Kasumi-1 (cell line): ENCODE measurements at regions not wholly inside any gene's neighbourhood (a gene's known extent, or its start where the extent isn't known, plus 50 kb on each side); places are given as distances from the start of the nearest gene placed in this dataset.

Experiments used
- DNase-seq, 2 experiments: peaks; one replicate each; lab custom pipeline; 2025; lab: John Stamatoyannopoulos, UW

DNA sequence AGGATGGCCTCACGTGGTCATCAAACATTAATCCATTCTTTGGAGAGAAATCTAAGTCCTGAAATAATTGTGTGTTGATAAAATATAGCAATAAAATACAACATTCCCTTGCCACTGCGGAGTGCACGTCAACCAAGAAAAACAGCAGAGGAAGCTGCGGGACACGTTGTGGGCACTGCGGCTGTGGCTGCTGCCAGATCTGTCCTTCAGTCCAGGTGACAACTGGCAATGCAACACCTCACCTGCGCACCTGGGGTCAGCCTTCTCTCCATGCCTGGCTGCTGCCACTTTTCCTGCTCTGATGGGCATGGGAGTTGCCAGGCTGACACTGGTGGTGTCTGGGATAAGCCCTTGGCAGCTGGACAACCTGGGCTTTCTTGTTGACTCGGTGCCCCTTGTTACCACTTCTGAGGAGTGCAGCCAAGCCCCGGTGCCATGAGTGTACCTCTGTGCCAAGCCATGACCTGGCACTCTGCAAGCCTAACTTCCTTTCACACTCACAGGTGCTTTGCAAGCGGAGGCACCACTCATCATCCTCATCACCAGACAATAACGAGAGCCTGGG, 251.6 kb upstream of the TSHZ3 start:
- DNase-seq = no peak

DNA sequence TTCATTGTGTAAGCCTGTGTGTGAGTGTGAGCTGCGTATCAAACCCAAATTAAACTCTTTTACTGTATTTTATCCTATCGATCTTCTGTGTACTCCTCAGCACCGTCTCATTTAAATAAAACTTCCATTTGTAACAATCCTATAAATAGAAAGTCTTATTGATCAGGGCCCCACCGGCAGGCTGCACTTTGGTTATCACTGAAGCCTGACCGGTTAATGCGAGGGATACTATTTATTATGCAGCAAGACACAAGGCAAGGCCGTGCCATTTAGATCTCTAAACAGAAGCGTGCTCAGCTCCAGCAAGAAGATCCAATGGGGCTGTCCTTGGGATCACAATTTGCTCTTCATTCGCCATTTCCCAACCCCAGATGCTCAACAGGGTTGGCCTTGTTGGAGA, 252.6 kb upstream of the TSHZ3 start:
- DNase-seq = no peak

DNA sequence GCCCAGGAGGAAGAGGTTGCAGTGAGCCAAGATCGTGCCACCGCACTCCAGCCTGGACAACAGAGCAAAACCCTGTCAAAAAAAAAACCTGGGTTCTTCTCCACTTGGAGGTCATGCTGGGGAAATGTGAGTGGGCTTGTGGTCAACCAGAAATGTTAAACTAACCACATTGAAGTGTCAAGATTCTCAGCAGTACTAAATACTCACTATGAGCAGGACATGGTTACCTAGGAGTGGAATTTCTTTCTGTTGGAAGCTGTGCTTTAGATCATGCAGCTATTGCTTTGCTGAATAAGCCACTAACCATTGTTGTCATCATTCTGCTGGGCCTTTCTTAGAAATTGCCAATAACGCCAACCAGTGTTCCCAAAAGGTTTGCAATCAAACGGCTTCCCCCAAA, 253.3 kb upstream of the TSHZ3 start:
- no peak for DNase-seq

DNA sequence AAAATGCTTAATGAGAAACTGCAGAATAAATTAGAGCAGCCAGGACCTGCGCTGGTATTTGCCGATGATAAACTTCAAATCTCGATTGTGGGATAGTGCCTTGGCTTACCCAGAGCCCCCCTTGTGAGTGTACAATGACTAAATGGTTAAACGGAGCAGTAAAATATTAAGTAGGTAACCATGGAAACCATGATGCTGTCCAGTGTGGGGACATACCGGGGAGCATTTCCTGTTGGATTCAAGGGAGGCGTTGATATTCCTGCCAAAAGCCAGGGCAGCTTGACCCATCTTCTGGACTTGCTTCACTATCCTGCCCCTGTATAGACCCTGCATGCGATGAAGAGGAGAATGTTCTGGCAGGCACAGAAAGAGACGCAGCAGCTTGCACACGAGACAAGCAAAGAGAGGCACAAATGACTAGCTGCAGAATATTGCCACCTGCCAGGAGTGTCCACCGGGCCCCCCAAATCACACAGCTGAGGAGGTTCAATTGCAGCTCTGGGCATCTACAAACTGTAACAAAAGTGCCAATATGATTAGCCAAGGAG, 255.3 kb upstream of the TSHZ3 start:
- no peak for DNase-seq

DNA sequence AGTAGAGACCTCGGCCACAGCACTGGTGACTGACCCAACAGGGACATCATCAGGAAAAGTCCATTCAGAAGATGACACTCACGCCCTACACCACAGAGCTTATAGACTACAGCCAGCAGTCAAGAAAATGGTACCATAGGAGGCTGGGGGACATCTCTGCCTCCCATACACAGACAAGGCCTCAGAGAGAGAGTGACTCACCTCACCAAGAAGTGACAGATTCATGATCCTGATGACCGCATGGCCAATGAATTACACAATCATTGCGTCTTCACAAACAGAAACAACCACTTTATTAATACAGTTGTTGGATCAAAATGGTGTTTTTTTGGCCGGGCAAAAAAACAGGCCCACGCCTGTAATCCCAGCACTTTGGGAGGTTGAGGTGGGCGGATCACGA, 260.8 kb upstream of the TSHZ3 start:
- no peak for DNase-seq

DNA sequence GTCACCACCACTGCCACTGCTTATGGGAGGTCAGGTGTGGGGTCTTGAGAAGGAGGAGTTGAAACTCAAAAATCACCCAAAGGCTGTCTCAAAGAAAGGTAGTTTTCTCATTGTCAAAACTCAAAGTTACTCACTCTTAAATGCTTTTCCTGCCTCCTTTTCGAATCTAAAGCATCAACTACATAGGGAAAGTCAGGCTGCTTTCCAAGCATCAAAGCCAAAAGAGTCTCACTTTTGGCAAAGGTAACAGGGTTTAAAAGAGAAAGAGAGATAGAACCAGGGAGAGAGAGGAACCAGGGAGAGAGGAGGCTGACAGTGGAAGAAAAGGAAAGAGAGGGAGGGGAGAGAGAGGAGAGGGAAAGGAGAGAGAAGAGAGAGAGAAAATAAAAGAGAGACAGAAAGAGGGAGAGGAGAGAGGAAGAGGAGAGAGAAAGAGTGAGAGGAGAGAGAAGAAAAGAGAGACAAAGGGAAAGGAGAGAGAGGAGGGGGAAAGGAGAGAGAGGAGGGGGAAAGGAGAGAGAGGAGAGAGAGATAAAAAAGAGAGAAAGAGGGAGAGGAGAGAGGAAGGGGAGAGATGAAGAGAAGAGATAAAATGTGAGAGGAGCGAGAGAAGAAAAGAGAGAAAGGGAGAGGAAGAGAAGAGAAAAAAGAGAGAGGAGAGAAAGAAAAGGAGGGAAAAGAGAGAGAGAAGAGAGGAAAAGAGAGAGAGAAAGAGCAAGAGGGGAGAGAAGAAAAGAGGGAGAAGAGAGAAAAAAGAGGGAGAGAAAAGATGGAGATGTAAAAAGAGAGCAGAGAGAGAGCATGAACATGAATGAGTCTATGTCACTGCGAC, 262.0 kb upstream of the TSHZ3 start:
- no peak for DNase-seq

DNA sequence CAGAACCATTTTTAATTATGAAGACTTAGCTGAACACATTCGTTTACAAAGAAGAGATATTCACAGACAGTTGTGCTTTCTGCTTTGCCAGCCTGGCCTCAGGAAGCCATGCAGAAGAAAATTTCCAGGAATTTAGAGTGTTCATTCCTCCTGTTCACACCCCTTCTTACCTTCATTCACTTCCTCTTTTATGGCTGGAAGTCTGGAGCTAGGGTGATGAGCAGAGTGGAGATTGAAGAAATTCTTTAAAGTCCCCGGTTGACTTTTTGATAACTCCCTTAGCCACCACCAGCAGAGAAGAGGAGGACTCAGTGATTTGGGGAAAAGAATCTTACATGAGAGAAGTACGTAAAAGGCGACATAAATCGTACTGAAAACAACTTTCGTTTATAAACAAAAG, 263.6 kb upstream of the TSHZ3 start:
- DNase-seq = no peak

DNA sequence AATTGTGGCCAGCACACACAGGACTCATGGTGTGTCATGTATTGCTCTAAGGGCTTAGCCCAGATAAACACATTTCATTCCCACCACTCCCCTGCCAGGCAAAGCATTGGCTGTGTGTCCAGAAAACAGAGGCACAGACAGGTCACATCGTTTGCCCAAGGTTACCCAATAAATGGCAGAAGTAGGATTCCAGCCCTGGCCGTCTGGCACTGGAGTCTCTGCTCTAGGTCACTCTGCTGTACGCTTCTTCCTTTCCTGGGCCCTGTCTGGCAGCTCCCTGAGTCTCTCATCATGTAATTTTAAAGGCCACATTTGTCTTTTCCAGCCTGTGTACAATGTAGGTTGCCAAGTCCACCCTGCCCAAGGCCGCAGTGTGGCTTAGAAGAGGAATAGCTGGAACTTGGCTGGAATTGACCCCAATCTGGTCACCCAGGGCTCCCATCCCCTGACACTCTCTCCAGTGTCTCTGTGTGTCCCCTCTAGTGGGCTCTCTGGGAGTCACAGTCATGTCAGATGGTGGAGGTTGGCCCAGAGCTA, 264.5 kb upstream of the TSHZ3 start:
- no peak for DNase-seq

DNA sequence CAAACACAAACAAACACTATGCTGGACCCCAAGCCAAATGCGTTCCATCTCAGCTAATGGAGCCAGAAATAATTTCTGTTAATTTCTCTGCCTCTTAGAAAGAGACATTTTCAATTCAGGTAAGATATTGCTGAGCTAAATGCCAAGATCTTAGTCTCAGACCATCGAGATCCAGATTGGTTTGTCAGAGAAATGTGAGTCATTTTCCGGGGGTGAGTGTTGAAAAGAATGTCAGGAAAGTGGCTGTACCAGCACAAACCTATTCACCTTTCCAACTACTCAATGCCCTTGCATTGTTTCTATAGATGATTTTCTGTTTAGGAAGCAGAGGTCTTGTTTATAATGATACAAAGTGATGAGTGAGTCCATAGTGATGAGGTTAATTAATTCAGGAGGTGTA, 266.8 kb upstream of the TSHZ3 start:
- DNase-seq = no peak

DNA sequence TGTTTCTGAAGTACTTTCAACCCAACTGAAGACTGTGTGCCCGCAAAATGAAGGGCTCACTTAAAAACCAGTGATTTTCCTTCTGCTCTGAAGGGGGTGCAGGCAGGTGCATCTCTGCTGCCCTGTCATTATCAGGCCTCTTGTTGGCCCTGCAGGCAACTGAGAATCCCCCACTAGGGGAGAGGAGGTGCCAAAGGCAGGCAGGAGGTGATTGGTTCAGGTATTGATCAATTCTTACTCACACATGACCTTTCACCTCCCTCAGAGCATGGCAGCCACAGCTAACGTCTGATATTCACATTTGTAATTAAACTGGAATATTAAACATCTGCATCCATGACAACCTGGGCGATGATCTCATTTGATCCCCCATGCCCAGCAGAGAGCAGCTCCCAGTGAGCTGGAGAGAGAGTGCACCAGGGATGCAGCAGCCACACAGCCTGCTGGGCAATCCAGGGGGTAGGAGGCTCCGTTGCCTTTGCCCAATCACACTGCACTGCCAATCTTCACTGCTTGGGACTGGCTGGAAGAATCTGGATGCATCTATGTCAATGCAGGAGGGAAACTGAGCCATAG, 267.9 kb upstream of the TSHZ3 start:
- no peak for DNase-seq

DNA sequence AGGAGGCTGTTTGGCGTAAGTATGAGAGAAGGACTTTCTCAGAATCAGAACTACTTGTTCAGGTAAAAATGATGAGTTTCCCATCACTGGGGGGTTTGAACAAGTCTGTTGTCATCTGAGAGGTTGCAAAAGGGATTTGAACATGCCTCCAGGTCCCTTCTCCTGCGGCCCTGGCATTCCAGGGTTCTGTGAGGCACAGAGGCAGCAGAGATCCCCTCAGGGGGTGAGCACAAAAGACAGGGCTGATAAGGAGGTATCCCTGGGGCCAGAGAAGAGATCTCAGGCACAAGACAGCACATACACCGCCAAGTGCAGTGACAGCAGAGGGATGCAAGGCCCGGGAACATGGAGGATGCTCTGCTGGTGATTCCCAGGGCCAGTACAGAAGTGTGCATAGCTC, 275.8 kb upstream of the TSHZ3 start:
- DNase-seq = no peak

DNA sequence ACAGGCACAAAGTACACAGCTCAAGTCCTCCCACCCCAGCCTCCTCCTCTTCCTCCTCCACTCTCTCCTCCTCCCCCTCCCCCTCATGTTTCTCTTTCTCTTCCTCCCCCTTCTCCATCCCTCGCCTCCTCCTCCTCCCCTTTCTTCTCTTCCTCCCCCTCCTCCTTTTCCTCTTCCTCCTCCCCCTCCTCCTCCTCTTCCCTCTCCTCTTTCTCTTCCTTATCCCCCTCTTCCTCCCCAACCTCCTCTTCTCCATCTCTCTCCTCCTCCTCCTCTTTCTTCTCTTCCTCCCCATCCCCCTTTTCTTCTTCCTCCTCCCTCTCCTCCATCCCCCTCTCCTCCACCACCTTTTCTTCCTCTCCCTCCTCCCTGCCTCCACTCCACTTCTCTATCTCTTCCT, 276.3 kb upstream of the TSHZ3 start:
- DNase-seq = no peak

DNA sequence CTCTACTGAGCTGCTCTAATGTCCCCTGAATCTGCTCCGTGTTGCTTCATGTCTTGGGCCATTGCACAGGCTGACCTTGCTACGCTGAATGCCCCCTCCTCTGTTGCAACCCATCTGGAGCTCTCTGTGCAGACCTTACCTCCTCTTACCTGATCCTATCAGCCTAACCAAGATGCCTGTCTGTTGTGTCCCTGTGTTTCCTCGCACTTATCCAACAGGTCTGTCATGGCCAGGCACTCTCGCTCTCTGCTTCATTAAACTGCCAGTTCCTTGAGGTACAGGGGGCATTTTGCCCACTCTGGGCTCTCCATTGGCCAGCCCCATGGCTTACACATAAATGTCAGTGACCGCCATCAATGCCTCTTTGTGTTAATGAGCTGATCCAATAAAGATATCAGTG, 277.7 kb upstream of the TSHZ3 start:
- DNase-seq = no peak

DNA sequence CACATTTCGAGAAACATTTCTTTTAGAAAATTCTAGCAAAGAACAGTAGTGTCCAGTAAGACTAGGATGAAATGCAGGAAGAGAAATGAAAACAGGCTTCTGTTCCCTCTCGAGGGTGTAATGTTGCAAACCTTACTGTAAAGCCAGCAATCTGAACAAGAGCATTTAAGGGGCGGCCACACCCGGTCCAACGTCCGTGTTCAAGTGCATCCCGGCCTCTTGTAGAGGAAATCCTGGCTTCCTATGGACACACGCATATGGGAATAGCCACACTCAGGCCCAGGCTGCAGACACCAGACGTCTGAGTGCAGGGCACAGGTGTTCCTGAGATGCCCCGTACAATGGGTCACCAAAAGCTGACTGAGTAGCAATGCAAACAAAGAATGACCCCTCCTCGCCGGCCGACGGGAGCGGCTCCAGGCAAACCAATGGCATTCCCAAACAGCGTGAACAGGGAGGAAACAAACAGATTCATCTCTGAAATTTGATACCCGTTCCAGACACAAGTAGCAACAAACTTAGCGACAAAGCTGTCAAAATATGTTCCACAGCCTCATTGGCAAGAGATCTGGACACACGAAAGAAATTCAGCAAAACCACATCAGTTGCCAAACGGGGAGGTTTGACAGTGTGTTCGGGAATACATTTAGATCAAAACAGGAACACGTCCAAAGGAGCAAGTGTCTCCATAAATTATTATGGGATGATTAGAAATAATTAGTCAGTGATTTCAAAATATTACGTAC, 278.6 kb upstream of the TSHZ3 start:
- DNase-seq = no peak

DNA sequence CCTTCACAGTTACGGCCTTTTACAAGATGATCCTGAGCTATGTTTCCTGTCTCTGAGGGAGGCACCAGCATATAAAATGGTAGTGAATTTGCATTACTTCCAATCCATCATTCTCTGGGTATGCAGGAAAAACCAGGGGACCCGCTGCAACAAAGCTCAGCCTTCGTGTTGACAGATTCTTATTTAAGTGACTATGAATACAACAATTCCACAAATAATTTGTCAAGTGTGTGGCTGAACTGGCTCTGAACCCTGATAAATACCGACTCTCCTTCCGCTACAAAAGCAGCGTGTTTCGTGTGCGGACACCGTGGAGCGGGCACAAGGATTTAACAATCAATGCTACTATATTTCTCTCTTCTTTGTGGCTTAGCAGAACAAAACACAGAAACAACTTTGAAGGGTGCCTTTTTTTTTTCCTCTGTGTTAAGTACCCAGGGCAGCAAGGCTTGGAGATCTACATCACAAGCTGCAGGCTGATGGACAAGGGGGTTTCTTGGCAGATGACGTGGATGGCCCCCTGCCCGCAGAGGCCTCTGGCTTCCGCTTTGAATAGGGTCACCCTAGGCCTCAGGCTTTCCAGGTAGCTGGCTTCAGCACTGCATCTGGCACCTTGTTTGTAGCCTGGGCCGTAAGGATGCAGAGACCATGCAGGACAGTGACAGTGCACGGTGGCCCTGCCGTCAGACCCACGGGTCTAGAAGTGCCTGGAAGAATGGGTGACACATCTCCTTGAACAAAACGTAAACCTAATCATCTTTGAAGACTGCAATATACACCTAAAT, 280.5 kb upstream of the TSHZ3 start:
- DNase-seq = no peak

DNA sequence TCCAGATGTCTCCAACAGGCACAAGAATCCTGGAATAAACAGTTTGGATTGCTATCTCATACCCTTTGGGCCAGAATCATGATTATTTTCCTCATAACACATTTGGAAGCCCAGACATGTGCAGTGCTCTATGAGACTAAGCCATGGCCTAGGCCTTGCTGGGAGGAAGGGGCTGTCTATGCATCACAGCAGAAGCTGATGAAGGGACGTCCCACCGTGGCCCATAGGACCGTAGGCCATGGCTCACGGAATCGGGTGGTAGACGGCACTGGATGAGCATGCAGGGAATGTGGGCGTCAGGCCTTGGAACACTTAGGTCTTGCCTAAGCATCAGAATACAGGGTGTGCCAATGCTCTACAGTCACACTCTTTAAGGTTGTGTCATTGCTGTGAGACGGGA, 283.8 kb upstream of the TSHZ3 start:
- DNase-seq = no peak

DNA sequence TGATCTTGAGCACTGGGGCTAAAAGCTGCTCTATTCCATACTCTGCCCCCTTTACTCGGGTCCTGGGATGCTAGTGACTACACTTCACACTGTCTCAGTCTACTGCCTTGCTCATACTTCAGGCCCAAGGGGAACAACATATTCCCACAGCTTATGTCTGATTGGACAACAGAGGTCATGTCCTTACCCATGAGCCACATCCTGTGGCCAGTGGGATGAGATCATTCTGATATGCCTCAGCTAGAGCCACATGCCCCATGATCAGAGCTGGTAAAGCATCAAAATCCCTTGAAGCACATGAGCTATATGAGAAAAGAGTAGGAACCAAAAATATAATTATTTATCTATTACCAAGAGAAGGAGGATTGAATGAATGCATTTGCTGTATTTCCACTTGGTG, 290.1 kb upstream of the TSHZ3 start:
- DNase-seq = no peak

DNA sequence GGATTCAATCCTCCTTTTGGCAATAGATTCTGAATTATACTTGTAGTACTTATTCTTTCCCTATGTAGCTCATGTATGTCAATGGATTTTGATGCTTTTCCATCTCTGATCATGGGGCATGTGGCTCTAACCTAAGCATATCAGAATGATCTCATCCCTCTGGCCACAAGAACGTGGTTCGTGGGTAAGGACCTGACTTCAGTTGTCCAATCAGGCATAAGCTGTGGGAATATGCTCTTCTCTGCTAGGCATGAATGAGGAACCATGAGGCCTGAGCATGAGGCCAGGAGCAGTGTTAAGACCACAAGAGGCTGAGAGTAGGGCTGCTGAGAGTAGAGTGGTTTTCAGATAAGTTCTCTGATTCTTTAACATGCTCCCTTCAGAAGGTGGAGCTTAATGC, 292.4 kb upstream of the TSHZ3 start:
- DNase-seq = no peak

DNA sequence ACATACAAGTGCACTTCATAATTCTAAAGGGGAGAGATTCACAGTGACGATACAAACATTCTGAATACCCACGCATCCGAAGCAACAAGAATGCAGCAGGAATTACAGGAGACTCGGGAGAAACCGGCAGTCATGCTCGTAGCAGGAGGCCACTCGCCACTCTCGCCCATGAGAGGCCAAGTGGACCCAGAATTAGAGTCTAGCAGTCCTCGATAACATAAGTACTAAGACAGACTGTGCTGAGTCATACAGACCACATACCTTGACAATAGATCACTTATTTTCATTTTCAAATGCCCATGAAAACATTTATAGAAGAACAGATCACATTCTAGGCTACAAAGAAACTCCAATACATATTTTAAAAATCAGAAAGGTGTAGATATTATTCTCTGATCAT, 299.1 kb upstream of the TSHZ3 start:
- DNase-seq = no peak

DNA sequence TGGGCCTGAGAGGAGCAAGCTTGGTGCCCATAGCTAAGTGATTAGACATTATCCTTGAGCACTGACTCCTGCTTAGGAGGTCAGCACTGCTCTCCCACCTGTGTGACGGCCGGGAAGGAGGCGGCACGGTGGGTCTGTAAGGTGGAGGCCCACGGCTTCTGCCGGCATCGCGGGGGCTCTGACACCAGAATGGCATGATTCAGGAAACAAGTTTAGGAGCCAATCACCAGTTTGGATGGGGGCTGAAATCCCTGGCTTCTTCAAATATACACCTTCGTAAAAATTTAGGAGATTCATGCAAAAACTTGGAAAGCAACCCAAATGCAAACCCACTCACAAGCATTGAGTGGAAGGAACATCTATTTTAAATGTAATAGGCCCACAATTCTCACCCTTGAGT, 307.3 kb upstream of the TSHZ3 start:
- no peak for DNase-seq
